ENCODE measurements at regions not wholly inside any gene's neighbourhood (a gene's known extent, or its start where the extent isn't known, plus 50 kb on each side); places are given as distances from the start of the nearest gene placed in this dataset.

- TF ChIP-seq, protein P1, sequence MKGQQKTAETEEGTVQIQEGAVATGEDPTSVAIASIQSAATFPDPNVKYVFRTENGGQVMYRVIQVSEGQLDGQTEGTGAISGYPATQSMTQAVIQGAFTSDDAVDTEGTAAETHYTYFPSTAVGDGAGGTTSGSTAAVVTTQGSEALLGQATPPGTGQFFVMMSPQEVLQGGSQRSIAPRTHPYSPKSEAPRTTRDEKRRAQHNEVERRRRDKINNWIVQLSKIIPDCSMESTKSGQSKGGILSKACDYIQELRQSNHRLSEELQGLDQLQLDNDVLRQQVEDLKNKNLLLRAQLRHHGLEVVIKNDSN (IDR thresholded peaks at IDR 0.05) = no peak
- TF ChIP-seq YY1 (IDR thresholded peaks at IDR 0.05; ENCODE audit: low read depth) (no peak), EP300 (IDR thresholded peaks at IDR 0.05; ENCODE audit: borderline replicate concordance) (no peak), EGR1 (IDR thresholded peaks at IDR 0.05) (no peak), REST (IDR thresholded peaks at IDR 0.05; ENCODE audit: low read depth) (no peak), ZBTB7A (IDR thresholded peaks at IDR 0.05; ENCODE audit: low read depth) (no peak), TCF12 (IDR thresholded peaks at IDR 0.05; ENCODE audit: low read depth) (no peak), NFIC (IDR thresholded peaks at IDR 0.05) (no peak), MAX (IDR thresholded peaks at IDR 0.05) (no peak), CEBPB (IDR thresholded peaks at IDR 0.05) (no peak), TAF1 (IDR thresholded peaks at IDR 0.05; ENCODE audit: low read depth) (no peak), CREB1 (IDR thresholded peaks at IDR 0.05; ENCODE audit: low read depth) (no peak), FOXM1 (IDR thresholded peaks at IDR 0.05; ENCODE audit: borderline replicate concordance, low read depth) (no peak), RAD21 (IDR thresholded peaks at IDR 0.05; ENCODE audit: low read depth) (no peak), TEAD4 (IDR thresholded peaks at IDR 0.05) (no peak)
These were observed 49.9 kb upstream of the PPP1R3A start for GRCh38 chr7:113968713-113969112.

Measured in Ishikawa (cell line).